ENCODE measurements at regions not wholly inside any gene's neighbourhood (a gene's known extent, or its start where the extent isn't known, plus 50 kb on each side); places are given as distances from the start of the nearest gene placed in this dataset.

DNA sequence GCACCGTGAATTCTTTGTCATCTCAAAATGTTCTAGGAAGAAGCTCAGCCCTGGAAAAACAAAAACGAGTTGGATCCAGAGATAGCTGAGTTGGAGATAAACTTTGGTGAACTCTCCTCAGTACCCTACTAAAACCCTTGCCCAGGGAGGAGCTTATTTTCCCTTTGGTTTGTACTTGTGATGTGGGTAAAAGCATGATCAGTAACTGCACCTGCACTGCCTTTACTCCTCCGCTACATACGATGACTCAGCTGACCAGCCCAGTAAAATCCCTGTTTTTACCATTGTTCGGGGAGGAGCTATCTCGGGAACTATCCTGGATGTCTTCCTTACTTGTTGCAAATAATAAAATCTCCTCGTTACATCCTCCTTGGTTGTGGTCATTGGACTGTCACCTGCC is 359.3 kb downstream of the SH2D4B start:
- TF ChIP-seq, protein P1, sequence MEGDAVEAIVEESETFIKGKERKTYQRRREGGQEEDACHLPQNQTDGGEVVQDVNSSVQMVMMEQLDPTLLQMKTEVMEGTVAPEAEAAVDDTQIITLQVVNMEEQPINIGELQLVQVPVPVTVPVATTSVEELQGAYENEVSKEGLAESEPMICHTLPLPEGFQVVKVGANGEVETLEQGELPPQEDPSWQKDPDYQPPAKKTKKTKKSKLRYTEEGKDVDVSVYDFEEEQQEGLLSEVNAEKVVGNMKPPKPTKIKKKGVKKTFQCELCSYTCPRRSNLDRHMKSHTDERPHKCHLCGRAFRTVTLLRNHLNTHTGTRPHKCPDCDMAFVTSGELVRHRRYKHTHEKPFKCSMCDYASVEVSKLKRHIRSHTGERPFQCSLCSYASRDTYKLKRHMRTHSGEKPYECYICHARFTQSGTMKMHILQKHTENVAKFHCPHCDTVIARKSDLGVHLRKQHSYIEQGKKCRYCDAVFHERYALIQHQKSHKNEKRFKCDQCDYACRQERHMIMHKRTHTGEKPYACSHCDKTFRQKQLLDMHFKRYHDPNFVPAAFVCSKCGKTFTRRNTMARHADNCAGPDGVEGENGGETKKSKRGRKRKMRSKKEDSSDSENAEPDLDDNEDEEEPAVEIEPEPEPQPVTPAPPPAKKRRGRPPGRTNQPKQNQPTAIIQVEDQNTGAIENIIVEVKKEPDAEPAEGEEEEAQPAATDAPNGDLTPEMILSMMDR (IDR thresholded peaks at IDR 0.05; ENCODE audit: insufficient read depth, missing control alignments), result no peak
- no peak for FAIRE-seq
- DNase-seq (ENCODE audit: insufficient read length, low spot score), result no peak

DNA sequence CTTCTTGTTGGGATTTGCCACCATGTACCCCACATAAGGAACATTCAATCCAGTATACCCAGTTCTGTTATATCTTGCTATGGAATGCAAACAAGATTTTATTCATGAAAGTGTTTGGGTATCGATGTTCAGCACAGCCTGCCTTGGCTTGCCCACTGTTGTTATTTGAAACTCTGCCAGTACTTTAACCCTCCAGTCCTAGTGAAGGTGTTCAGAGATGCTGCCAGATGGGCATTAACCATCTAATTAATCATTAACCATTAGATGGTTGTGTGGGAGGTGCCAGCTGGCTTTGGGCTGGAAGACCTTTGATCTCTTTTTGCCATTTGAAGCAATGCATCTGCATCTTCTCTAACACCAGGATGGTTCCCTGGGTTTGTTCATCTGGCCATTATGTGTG is 363.0 kb downstream of the SH2D4B start:
- TF ChIP-seq, protein P1 (IDR thresholded peaks at IDR 0.05; ENCODE audit: insufficient read depth, missing control alignments), result no peak
- DNase-seq (ENCODE audit: insufficient read length, low spot score) (no peak), FAIRE-seq (no peak)

DNA sequence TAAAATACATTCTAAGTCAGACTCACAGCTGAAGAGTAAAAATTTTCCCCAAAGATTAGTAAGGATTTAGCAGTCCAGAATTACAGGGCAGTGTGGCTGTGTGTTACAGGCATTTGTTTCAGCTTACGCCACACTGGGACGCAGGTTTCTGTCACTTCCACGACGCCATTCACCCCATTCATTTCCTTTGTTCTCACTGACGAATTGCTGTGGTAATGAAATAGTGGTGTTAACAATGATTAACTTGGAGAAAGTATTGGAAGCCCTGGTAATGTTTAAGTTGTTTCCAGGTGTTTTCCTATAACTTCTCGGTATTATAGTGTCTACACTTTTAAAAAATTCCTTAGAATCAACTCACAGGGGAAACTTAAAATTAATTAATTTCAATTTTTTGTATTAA is 370.9 kb downstream of the SH2D4B start:
- DNase-seq (ENCODE audit: insufficient read length, low spot score), result no peak
- TF ChIP-seq, protein P1 (IDR thresholded peaks at IDR 0.05; ENCODE audit: insufficient read depth, missing control alignments), result no peak
- no peak for FAIRE-seq

DNA sequence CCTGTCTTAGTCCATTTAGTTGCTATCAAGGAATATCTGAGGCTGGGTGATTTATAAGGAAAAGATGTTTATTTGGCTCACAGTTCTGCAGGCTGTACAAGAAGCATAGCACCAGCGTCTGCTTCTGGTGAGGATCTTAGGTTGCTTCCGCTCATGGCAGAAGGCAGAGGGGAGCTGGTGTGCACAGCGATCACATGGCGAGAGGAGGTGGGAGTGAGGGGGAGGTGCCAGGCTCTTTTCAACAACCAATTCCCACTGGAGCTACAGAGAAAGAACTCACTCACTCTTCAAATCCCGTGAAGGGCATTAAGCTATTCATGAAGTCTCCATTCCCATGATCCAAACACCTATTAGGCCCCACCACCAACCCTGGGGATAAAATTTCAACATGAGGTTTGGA is 371.6 kb downstream of the SH2D4B start:
- FAIRE-seq (no peak), DNase-seq (ENCODE audit: insufficient read length, low spot score) (no peak)
- TF ChIP-seq, protein P1 (IDR thresholded peaks at IDR 0.05; ENCODE audit: insufficient read depth, missing control alignments), result no peak

DNA sequence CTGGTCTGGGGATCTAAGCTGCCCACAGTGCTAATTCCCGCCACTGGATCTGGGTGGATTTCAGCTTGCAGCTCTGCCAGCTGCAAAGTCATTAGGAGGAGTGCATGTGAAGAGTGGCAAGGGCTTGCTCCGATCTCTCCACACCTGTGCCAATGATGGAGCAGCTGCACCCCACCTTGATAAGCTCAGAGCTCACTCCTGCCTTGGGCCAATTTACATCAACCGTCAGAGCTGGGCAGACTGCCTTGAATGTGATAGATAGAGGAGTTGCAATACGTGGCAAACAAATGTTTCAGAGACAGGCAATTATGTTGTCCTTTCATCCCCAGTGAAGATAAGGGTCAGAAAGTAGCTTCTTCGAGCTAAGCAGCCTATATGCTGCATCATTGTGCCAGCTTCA is 379.9 kb downstream of the SH2D4B start:
- no peak for FAIRE-seq
- DNase-seq (ENCODE audit: insufficient read length, low spot score), result no peak

DNA sequence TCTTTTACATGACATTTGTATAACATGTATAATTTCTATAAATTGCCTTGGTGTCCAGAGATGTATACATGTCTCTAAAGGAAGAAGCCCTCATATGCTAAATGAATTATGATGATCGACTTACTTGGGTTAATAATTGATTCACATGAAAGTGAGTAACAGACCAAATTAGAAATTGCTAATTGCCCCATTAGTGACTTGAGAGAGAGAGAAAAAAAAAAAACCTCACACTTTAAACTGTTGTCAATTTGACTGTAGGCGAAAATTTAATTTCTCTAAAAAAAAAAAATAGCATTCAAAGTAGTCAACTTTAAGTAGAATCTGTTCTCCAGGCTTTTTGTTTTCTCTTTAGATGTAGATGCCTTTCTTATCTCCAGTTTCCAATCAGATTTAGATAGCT is 383.3 kb downstream of the SH2D4B start:
- FAIRE-seq, result no peak
- DNase-seq (ENCODE audit: insufficient read length, low spot score), result no peak
- TF ChIP-seq, protein P1 (IDR thresholded peaks at IDR 0.05; ENCODE audit: insufficient read depth, missing control alignments), result no peak

More for the DNA sequence above, 379.9 kb downstream of the SH2D4B start:
- TF ChIP-seq, protein P1 (IDR thresholded peaks at IDR 0.05; ENCODE audit: insufficient read depth, missing control alignments), result no peak

DNA sequence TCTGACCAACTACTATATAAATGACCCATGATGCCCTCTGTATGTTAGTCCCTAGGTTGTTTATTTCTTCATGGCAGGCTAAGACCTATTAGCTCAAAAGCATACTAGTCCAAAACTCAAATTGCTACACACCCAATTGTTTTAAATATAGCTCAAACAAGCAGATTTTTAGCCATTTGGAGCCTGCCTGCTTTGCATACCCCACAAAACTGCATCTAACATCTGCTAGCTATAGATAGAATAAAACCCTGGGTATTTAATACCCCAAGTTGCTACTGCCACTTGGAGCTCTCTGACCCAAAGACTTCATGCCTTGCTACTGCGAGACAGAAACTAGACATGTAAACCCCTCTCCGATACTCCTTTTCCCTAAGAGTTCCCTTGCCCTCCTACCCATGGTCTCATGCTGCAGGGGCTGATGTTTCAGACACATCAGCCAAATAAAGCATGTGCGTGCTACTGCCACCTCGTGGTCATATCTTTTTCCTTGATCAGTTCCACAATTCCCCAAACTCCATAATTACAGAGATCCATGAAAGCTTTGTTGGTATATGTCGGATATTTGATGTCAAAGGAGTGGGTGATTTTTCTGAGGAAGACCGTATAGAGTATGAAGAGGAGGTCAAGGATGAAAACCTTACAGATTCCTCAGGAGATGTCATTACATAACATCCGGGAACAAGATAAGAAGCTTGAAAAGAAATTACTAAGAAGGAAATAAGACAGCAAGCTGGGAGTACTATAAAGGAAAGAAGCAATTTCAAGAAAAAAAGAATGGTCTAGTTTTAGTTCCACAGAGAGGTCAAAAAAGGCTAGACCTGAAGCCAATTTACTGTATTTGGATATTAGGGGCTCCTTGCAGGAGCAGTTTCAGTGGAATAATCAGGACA is 386.6 kb downstream of the SH2D4B start:
- peak; percentile 74 for FAIRE-seq
- TF ChIP-seq, protein P1 (IDR thresholded peaks at IDR 0.05; ENCODE audit: insufficient read depth, missing control alignments), result peak; percentile 66
- no peak for DNase-seq (ENCODE audit: insufficient read length, low spot score)

Data from D721Med (cell line).